ENCODE measurements at regions not wholly inside any gene's neighbourhood (a gene's known extent, or its start where the extent isn't known, plus 50 kb on each side); places are given as distances from the start of the nearest gene placed in this dataset.

DNA sequence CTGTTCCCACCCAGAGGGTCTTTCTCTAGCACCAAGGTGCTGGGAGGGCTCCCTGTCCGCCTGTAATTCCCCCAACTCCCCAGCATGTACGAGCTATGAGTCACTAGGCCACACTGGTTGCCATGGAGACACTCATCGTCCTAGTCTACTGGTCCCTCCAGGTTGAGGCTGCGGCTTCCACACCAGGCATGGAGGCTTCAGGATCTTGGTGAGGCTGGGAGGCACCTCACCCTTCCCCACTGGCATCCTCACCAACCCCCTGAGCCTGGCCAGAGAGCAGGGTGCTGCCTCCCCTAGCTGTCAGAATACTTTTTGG is 75.6 kb upstream of the KAZN start:
- DNase-seq (ENCODE audit: low read depth) = no peak

DNA sequence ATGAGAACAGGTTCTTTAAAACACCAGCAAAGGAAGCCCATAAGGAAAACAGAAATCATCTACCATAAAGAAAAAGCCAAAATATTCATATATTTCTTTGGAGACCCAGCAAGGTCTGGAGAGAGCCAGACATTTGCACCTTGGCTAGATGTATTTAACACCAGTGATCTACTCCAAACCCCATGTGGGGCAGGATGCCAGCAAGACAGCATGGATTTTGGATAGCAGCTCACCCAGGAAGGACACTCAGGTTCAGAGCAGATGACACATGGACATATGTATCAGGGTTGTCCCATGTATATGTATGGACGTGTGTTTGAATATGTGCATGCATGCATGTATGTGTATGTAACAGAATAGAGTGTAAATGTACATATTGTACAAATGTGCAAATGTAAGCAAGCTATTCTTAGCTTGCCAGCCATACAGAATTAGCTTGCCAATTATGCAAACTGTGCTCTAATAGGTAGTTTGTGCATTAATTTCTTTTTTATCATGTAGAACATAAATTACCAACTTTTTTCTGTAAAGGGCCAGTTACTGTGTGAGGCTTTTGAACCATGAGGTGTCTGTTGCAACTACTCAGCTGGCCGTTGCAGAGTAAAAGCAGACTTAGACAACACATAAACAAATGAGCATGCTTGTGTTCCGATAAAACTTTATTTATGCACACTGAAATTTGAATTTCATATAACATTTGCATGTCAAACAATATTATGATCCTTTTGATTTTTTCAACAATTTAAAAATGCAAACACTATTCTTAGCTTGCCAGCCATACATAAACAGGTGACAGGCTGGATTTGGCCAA is 73.5 kb upstream of the KAZN start:
- DNase-seq (ENCODE audit: low read depth) = no peak

DNA sequence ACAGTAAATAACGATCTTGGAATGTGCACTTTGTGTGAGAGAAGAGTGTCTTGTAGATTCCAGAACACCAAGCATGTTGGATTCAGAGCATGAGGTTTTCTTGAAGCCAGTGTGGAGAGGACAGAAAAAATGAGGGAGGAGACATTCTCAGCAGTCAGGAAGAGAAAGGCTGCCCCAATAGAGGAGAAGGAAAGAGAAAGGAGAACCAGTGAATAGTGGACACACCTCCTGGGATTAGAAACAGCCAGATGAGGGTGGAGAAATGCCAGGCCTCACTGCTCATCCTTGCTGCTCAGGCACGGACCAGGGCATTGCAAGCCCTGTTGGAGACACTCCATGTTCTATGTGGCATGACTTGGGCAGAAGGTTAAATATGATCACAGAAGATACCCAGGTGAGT is 69.0 kb upstream of the KAZN start:
- no peak for DNase-seq (ENCODE audit: low read depth)

DNA sequence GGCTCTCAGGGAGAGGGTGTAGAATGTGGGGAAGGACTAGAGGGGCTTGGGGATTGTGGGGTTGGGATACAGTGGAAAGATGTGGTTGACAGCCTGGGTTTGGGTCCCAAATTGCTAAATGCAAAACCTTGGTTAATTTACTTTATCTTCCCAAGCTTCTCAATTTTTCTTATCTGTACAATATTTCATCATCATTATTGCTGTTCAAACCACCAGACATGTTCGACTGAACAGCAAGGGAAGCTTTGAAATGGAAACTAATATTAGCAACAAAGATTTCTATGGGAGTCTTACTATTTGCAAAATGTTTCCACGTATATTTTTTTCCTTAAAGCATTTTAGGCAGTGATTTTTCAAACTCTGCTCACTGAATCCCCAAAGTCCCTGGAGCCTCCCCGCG is 67.0 kb upstream of the KAZN start:
- DNase-seq (ENCODE audit: low read depth) = no peak

DNA sequence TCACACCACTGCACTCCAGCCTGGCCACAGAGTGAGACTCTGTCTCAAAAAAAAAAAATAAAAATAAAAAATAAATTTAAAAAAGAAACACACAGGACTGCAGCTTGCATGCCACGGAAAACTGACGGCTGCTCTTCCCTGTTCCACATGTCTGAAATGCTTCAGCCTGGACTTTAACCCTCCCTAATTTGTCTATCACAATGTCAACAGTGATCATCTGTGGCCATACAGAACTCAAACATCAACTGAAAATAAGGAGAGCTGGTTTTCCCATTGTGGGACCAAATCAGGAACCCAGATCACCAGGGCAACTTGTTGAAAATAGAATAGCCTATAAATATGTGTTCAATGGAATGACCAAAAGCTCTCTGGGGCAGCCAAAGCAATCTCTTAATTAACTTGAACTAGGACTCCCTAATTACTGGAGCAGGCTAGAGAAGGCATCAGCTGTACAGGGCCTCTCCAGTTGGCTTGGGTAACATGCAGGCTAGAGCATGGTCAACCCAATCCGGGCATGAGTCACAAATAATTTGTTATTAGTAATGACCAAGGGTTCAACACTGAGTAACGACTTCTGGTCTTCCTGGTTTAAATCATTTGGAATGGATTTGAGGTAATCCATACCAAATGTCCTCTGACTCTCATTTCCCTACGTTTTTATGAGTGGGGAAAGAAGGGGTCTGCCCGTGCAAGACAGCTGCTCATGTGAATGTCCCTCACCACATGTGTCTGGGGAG is 62.7 kb upstream of the KAZN start:
- DNase-seq (ENCODE audit: low read depth) = no peak

DNA sequence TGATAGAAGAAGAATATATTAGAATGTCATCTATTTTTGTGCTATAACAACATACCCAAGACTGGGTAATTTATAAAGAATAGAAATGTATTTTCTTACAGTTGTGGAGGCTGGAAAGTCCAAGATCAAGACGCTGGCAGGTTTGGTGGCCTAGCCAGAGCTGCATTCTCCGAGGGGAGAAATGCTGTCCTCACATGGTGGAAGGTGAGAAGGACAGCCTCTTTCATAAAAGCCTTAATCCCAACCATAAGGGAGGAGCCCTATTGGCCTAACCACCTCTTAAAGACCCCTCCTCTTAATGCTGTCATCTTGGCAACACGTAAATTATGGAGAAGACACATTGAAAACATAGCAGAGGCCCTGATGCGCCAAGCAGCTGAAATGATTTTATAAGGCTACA is 60.1 kb upstream of the KAZN start:
- no peak for DNase-seq (ENCODE audit: low read depth)

DNA sequence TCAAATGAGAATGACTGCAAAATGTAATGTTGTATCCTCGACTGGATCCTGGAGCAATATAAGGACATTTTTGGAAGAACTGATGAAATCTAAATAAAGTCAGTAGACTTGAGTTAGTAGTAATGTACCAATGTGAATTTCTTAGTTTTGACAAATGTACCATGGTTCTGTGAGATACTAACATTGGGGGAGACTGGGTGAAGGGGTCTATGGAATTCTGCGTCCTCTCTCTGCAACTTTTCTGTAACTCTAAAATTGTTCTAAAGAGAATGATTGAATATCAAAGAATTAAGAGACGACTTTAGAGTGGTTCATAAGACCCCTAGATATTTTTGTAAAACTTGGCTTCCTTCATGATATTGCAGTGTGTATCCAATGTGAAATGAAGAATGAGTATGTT is 59.2 kb upstream of the KAZN start:
- DNase-seq (ENCODE audit: low read depth) = no peak

DNA sequence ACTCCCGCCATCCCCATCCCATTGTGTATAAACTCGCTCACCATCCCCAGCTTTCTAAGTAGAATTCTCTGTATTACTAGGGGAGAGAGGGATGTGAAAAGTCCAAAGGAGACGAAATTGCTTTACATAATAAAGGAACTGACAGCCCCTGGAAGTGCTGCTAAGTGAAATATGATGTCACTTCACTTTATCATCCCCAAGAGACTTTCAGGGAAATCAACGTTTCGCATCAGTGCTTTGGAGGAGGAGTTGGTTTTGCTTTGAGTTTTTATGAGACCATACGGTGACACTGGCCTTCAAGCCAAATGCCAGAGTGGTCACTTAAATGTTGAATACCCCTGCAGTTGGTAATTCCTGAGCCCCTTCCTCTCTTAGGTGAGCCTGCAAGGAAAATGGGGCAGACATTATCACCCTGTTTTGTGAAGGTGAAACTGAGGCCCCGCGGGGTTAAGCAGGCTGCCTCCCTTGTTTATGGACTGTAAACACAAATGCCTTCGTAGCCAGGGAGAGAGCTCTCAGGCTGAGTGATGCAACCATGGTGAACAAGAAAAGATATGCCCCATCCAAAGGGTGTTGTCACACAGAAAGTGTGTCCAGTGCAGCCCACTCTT is 58.4 kb upstream of the KAZN start:
- DNase-seq (ENCODE audit: low read depth) = no peak

DNA sequence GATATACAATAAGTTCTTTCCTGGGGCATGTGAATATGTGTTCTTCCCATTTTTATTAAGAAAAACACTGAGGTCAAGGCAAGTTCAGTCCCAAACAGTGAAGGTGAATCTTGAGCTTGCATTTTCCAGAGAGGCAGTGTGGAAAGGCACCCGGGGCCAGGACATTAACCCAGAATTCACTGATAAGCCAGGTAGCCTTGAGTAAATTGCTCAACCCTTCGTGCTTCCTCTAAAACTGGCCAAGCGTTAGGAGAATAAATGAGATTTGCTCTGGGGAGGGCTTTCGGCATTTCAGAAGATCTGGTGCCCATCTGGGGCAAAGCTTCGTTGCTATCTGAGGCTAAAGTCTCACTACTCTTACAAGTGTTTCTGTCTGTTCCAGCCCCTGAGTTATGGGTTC is 57.1 kb upstream of the KAZN start:
- DNase-seq (ENCODE audit: low read depth) = no peak

DNA sequence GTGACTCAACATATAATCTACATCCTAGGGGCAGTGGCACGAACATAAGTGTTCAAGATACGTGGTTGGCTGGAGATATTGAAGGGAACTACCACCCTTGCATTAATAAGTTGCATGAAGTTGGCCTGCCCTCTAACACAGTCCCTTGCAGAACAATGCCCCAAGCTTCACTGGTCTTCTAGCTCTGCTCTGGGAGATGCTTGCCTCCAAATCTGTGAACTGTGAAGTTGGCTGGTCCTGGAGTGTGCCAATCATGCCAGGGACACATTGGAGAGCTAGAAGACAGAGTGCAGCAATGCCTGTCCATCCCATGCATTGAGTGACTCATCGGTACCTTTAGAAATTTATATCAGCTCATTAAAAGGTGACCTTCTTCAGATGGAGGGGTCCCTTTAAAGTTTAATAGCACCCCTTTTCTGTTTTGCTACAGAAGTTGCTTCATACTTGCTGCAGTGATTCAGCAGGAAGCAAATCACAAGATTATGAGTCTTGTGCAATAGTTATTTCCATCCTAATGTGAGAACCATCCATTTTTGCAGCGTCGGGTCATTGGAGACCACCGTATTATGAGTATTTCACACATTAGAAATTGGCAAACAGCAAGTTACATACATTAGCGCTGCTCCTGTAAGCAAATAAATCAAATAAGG is 55.2 kb upstream of the KAZN start:
- no peak for DNase-seq (ENCODE audit: low read depth)

DNA sequence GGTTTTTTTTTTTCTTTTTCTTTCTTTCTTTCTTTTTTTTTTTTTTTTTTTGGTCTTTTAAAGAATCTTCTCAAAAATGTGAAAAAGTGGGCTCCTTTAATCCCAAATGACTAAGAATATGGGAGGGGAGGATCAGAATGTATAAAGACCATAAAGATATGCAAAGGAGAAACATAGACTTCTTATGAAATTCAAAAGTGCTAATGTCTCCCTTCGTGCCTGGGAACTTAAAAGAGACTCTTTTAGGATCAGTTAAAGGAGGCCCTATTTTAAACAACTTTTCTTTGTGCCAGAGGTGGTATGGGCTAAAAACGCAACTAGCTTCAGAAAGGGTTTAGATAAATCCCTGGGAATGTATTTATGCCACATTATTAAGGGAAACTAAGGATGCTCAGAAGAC is 54.2 kb upstream of the KAZN start:
- no peak for DNase-seq (ENCODE audit: low read depth)

DNA sequence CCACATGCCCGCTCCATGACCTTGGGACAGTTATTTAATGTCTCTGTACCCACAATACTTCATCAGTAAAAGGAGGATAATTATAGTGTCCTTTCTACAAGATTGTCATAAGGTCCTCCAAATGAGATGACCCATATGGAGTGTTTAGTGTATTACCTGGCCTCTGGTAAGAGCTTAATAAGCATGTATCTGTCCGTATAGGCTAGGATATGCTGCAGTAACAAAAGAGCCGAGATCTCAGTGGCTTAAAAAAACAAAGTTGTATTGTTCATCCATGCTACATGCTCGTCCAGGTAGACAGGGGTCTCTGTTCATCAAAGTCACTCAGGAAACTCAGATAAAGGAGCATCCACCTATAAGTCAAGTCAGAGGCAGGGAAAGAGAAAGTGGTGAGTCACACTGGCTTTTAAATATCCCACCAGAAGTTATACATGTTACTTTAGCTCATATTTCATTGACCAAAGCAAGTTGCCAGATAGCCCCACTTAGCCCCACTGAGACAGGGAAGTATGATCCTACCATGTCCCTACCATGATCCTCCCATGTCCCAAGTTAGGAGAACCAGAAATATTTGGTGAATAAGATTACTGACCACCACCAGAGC is 53.0 kb upstream of the KAZN start:
- no peak for DNase-seq (ENCODE audit: low read depth)

DNA sequence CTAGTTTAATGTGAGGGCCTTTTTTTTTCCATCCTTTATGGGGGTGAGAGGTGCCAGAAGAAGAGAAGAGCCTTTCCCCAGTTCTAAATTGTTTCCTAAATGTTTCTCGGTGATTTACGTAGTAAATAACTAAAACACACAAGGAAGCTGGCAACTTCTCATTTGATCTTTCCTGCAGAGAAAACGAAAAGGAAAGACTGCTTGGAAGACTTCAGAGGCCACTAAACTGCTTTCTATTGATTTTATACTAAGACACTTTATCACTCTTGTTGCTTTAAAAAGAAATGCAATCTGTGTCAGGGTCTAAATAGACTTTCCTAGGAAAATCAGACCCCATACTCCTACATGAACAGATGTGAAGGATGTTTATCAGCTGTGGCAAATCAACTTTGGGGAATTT is 52.1 kb upstream of the KAZN start:
- no peak for DNase-seq (ENCODE audit: low read depth)
